Gastrocnemius medialis (tissue), 4 donors: ENCODE measurements at regions not wholly inside any gene's neighbourhood (a gene's known extent, or its start where the extent isn't known, plus 50 kb on each side); places are given as distances from the start of the nearest gene placed in this dataset.

ENCODE experiments used
- ATAC-seq, 2 donors: fragments of 150-250 bp; one replicate each; pipeline ENCODE4 v1.9.1; 2016
- DNase-seq, 2 donors: peaks; one replicate each; pipeline ENCODE4 v3.0.0-alpha.2; 2019
- H3K27ac ChIP-seq, 4 donors: fragments of 200-600 bp; sonication (generic); 1 replicate in 1 of 4; 2 replicates in 3 of 4; pipeline ENCODE4 v1.5.1; 2016 to 2018; ENCODE audit warnings: mild to moderate bottlenecking in 2 of 4, moderate library complexity in 1 of 4
- H3K27me3 ChIP-seq, 3 donors: fragments of 200-600 bp; sonication (generic) in 2 of 3; 1 replicate in 1 of 3; 2 replicates in 2 of 3; pipeline versions ENCODE4 v1.5.1 to v1.6.0; 2016 to 2019; ENCODE audit warnings: mild to moderate bottlenecking in 1 of 3, moderate library complexity in 1 of 3
- H3K36me3 ChIP-seq, 2 donors: fragments of 200-600 bp; sonication (generic) in 1 of 2; one replicate each; pipeline ENCODE4 v1.5.1; 2017 to 2018
- H3K4me1 ChIP-seq, 2 donors: fragments of 200-600 bp; sonication (generic) in 1 of 2; one replicate each; pipeline ENCODE4 v1.5.1; 2016 to 2017; ENCODE audit warnings: mild to moderate bottlenecking in 2 of 2
- H3K4me3 ChIP-seq, 4 donors: fragments of 200-600 bp; sonication (generic) in 3 of 4; 1 replicate in 1 of 4; 2 replicates in 3 of 4; pipeline ENCODE4 v1.5.1; 2016 to 2019; ENCODE audit warnings: mild to moderate bottlenecking in 2 of 4
- H3K9me3 ChIP-seq, 3 donors: fragments of 200-600 bp; sonication (generic) in 2 of 3; 1 replicate in 1 of 3; 2 replicates in 2 of 3; pipeline ENCODE4 v1.5.1; 2016 to 2019
- CTCF ChIP-seq, 5 experiments: fragments of 450-650 bp in 3 of 5; fragments of 200-600 bp in 2 of 5; sonication (generic) in 2 of 5; IDR thresholded peaks in 4 of 5; conservative IDR thresholded peaks in 1 of 5; 1 replicate in 4 of 5; 2 replicates in 1 of 5; pipeline ENCODE4 v1.5.1; 2016 to 2019; ENCODE audit warnings: antibody characterized with exemption in 5 of 5, mild to moderate bottlenecking in 3 of 5, moderate library complexity in 3 of 5
- POLR2A ChIP-seq, 2 donors: fragments of 450-650 bp; IDR thresholded peaks; one replicate each; pipeline ENCODE4 v1.6.1; 2017; ENCODE audit warnings: antibody characterized with exemption in 2 of 2, mild to moderate bottlenecking in 2 of 2, moderate library complexity in 2 of 2
- in situ Hi-C, 4 donors: fragments of 200-750 bp; cut with MboI; loops; one replicate each; pipeline versions ENCODE4 v1.15.0 to v1.8.0; 2017; ENCODE audit warnings: low sequenced_read_pairs in 4 of 4
- intact Hi-C: fragments of 100-400 bp; cut with DNase I; formaldehyde crosslinking; loops from one replicate; pipeline ENCODE4 v1.15.1; 2023; ENCODE audit warnings: low total_unique reads

GRCh38 chr14:100422556-100423316 is 99.6 kb downstream of the SLC25A47 start:
- ATAC-seq (no peak), DNase-seq (no peak)
- in situ Hi-C loops (loop anchor here in 1 of 4 donors (25.0 kb wide), 1 partner anchor 1240 kb away; no protein-coding TSS in a partner anchor), intact Hi-C loops (no loop called here)
- Histone ChIP-seq H3K4me3 (no peak overlapping the region), H3K9me3 (no peaks in the 10 kb centered on the region), H3K27me3 (no peaks in the 10 kb centered on the region), H3K36me3 (no peaks in the 10 kb centered on the region), H3K4me1 (no peaks in the 10 kb centered on the region), H3K27ac (no peak overlapping the region)
- TF ChIP-seq CTCF (IDR thresholded peaks at IDR 0.05 in 4 of 5, conservative IDR thresholded peaks at IDR 0.05 in 1 of 5) (no peak), POLR2A (IDR thresholded peaks at IDR 0.05) (no peak)

GRCh38 chr14:100423317-100424010 is 100.3 kb downstream of the SLC25A47 start:
- H3K27me3 ChIP-seq, result no peaks in the 10 kb centered on the region
- ATAC-seq (no peak), DNase-seq (no peak)
- H3K36me3 ChIP-seq, result no peaks in the 10 kb centered on the region
- intact Hi-C loops (no loop called here), in situ Hi-C loops (loop anchor here in 1 of 4 donors (25.0 kb wide), 1 partner anchor 1239 kb away; no protein-coding TSS in a partner anchor)
- H3K4me3 ChIP-seq, result no peak overlapping the region
- H3K9me3 ChIP-seq, result no peaks in the 10 kb centered on the region
- TF ChIP-seq POLR2A (IDR thresholded peaks at IDR 0.05) (no peak), CTCF (IDR thresholded peaks at IDR 0.05 in 4 of 5, conservative IDR thresholded peaks at IDR 0.05 in 1 of 5) (no peak)
- no peak overlapping the region for H3K27ac ChIP-seq
- no peaks in the 10 kb centered on the region for H3K4me1 ChIP-seq

GRCh38 chr14:100424504-100425428 is 101.6 kb downstream of the SLC25A47 start:
- no peaks in the 10 kb centered on the region for H3K36me3 ChIP-seq
- DNase-seq (no peak), ATAC-seq (no peak)
- H3K27ac ChIP-seq, result no peak overlapping the region
- H3K4me1 ChIP-seq, result no peaks in the 10 kb centered on the region
- no peaks in the 10 kb centered on the region for H3K27me3 ChIP-seq
- H3K4me3 ChIP-seq, result no peak overlapping the region
- intact Hi-C loops, result no loop called here
- H3K9me3 ChIP-seq, result no peaks in the 10 kb centered on the region
- no peak for TF ChIP-seq POLR2A (IDR thresholded peaks at IDR 0.05)
- TF ChIP-seq CTCF (IDR thresholded peaks at IDR 0.05 in 4 of 5, conservative IDR thresholded peaks at IDR 0.05 in 1 of 5), result no peak
- in situ Hi-C loops, result loop anchor here in 1 of 4 donors (25.0 kb wide), 1 partner anchor 1238 kb away; no protein-coding TSS in a partner anchor

GRCh38 chr14:100425429-100425827 is 102.3 kb downstream of the SLC25A47 start:
- TF ChIP-seq POLR2A (IDR thresholded peaks at IDR 0.05), result no peak
- TF ChIP-seq CTCF (IDR thresholded peaks at IDR 0.05 in 4 of 5, conservative IDR thresholded peaks at IDR 0.05 in 1 of 5), result no peak
- intact Hi-C loops (no loop called here), in situ Hi-C loops (no loop called here)
- Histone ChIP-seq H3K36me3 (no peaks in the 10 kb centered on the region), H3K27ac (no peak overlapping the region), H3K4me3 (no peak overlapping the region), H3K9me3 (no peaks in the 10 kb centered on the region), H3K4me1 (no peaks in the 10 kb centered on the region), H3K27me3 (no peaks in the 10 kb centered on the region)
- ATAC-seq (no peak), DNase-seq (no peak)
